Stimulated activated naive CD8-positive, alpha-beta T cell treated with anti-CD3 and anti-CD28 coated beads, Interleukin-15, amount 100 ng/mL, for 72 hours (primary cell): ENCODE measurements at regions not wholly inside any gene's neighbourhood (a gene's known extent, or its start where the extent isn't known, plus 50 kb on each side); places are given as distances from the start of the nearest gene placed in this dataset.
"Not testable (repeated sequence)": the region's sequence is repeated elsewhere in the genome, so short reads cannot be mapped to it uniquely, and the experiment has no call there.

ENCODE experiments used
- ATAC-seq: fragments of 150-1000 bp; cut with Tn5 transposase; 2 replicates; pipeline ENCODE4 v1.10.0; 2021; ENCODE audit warnings: mild to moderate bottlenecking, moderate library complexity
- DNase-seq, 2 donors: peaks; one replicate each; pipeline ENCODE4 v3.0.0; 2021 to 2022
- H3K27ac Mint-ChIP-seq, 2 donors: one replicate each; pipeline ENCODE4 v1.8.0; 2022; ENCODE audit warnings: mild to moderate bottlenecking in 2 of 2, mixed read lengths in 2 of 2, moderate library complexity in 2 of 2
- H3K27me3 Mint-ChIP-seq: one replicate; pipeline ENCODE4 v1.8.0; 2022; ENCODE audit warnings: mixed read lengths
- H3K4me1 Mint-ChIP-seq: one replicate; pipeline ENCODE4 v1.8.0; 2022; ENCODE audit warnings: mild to moderate bottlenecking, mixed read lengths
- H3K4me3 Mint-ChIP-seq, 2 donors: one replicate each; pipeline ENCODE4 v1.8.0; 2022; ENCODE audit warnings: mild to moderate bottlenecking in 2 of 2, mixed read lengths in 2 of 2, moderate library complexity in 1 of 2
- H3K9me3 Mint-ChIP-seq, 2 donors: one replicate each; pipeline ENCODE4 v1.8.0; 2022; ENCODE audit warnings: mixed read lengths in 2 of 2

- H3K27ac Mint-ChIP-seq, H3K27me3 Mint-ChIP-seq, H3K4me3 Mint-ChIP-seq, DNase-seq, H3K9me3 Mint-ChIP-seq, ATAC-seq, H3K4me1 Mint-ChIP-seq: not testable (repeated sequence)
Observed at GRCh38 chr21:7799697-7800096, 2721.7 kb upstream of the TPTE start.

GRCh38 chr21:7813475-7813874, 2707.9 kb upstream of the TPTE start:
- not testable (repeated sequence) for H3K4me1 Mint-ChIP-seq, H3K9me3 Mint-ChIP-seq, H3K27ac Mint-ChIP-seq, DNase-seq, H3K4me3 Mint-ChIP-seq, H3K27me3 Mint-ChIP-seq
- peak; percentile 52 for ATAC-seq

- not testable (repeated sequence) for ATAC-seq
Observed at GRCh38 chr21:7817013-7817412, 2704.4 kb upstream of the TPTE start.

GRCh38 chr21:7819301-7819700, 2702.1 kb upstream of the TPTE start:
- H3K27ac Mint-ChIP-seq, H3K9me3 Mint-ChIP-seq, H3K4me1 Mint-ChIP-seq, ATAC-seq, H3K4me3 Mint-ChIP-seq, H3K27me3 Mint-ChIP-seq, DNase-seq: not testable (repeated sequence)

More at GRCh38 chr21:7817013-7817412, 2704.4 kb upstream of the TPTE start:
- H3K27me3 Mint-ChIP-seq, H3K9me3 Mint-ChIP-seq, H3K4me3 Mint-ChIP-seq, H3K4me1 Mint-ChIP-seq, DNase-seq, H3K27ac Mint-ChIP-seq: not testable (repeated sequence)

GRCh38 chr21:7825627-7826026, 2695.8 kb upstream of the TPTE start:
- ATAC-seq, H3K4me3 Mint-ChIP-seq, H3K9me3 Mint-ChIP-seq, H3K27ac Mint-ChIP-seq, H3K27me3 Mint-ChIP-seq, H3K4me1 Mint-ChIP-seq, DNase-seq: not testable (repeated sequence)

- H3K27me3 Mint-ChIP-seq, H3K27ac Mint-ChIP-seq, ATAC-seq, H3K4me3 Mint-ChIP-seq, DNase-seq, H3K9me3 Mint-ChIP-seq, H3K4me1 Mint-ChIP-seq: not testable (repeated sequence)
Observed at GRCh38 chr21:7826174-7826573, 2695.2 kb upstream of the TPTE start.

GRCh38 chr21:7828260-7828659, 2693.1 kb upstream of the TPTE start:
- not testable (repeated sequence) for H3K9me3 Mint-ChIP-seq, H3K27me3 Mint-ChIP-seq, ATAC-seq, DNase-seq, H3K4me3 Mint-ChIP-seq, H3K4me1 Mint-ChIP-seq, H3K27ac Mint-ChIP-seq

GRCh38 chr21:7829411-7829810, 2692.0 kb upstream of the TPTE start:
- H3K4me3 Mint-ChIP-seq, ATAC-seq, H3K4me1 Mint-ChIP-seq, H3K27ac Mint-ChIP-seq, DNase-seq, H3K9me3 Mint-ChIP-seq, H3K27me3 Mint-ChIP-seq: not testable (repeated sequence)

- not testable (repeated sequence) for H3K4me3 Mint-ChIP-seq, H3K4me1 Mint-ChIP-seq, H3K27ac Mint-ChIP-seq, H3K27me3 Mint-ChIP-seq, H3K9me3 Mint-ChIP-seq, DNase-seq, ATAC-seq
Observed at GRCh38 chr21:7837315-7837714, 2684.1 kb upstream of the TPTE start.

GRCh38 chr21:7853426-7853825, 2668.0 kb upstream of the TPTE start:
- not testable (repeated sequence) for H3K4me1 Mint-ChIP-seq, ATAC-seq, H3K9me3 Mint-ChIP-seq, H3K27ac Mint-ChIP-seq, H3K27me3 Mint-ChIP-seq, H3K4me3 Mint-ChIP-seq, DNase-seq

- not testable (repeated sequence) for ATAC-seq, H3K27ac Mint-ChIP-seq, H3K4me1 Mint-ChIP-seq, H3K27me3 Mint-ChIP-seq, H3K9me3 Mint-ChIP-seq, DNase-seq, H3K4me3 Mint-ChIP-seq
Observed at GRCh38 chr21:7853836-7854235, 2667.5 kb upstream of the TPTE start.
